ENCODE measurements at regions not wholly inside any gene's neighbourhood (a gene's known extent, or its start where the extent isn't known, plus 50 kb on each side); places are given as distances from the start of the nearest gene placed in this dataset.
A peak's percentile ranks its signal among the peaks of the same experiment; 100 is the strongest.

GRCh38 chr3:16124636-16125035 lies 49.8 kb upstream of the GALNT15 start:
- Histone ChIP-seq H3K4me3 (ENCODE audit: low read depth, low read length) (no peak overlapping the region), H3K27me3 (replicated peaks) (no peaks in the 10 kb centered on the region), H3K27ac (peak overlapping the region; percentile 84), H3K36me3 (replicated peaks) (no peaks in the 10 kb centered on the region)
- no peak for TF ChIP-seq CTCF (IDR thresholded peaks at IDR 0.05; ENCODE audit: low read depth, low read length, missing control alignments)
- in situ Hi-C loops (cut with HindIII; ENCODE audit: low pct_ligation_motif_present, low sequenced_read_pairs), result no loop called here
- peak; percentile 95 for DNase-seq
